ENCODE measurements at regions not wholly inside any gene's neighbourhood (a gene's known extent, or its start where the extent isn't known, plus 50 kb on each side); places are given as distances from the start of the nearest gene placed in this dataset.

GRCh38 chr20:40497899-40498691, 190.9 kb downstream of the MAFB start:
- ChIA-PET CTCF (no interaction called here), POLR2A (no interaction called here)

GRCh38 chr20:40495956-40496355, 193.1 kb downstream of the MAFB start:
- CTCF ChIA-PET = no interaction called here
- POLR2A ChIA-PET = no interaction called here

- ChIA-PET CTCF (no interaction called here), POLR2A (no interaction called here)
These were observed 194.8 kb downstream of the MAFB start for GRCh38 chr20:40494248-40494647.

- ChIA-PET CTCF (no interaction called here), POLR2A (no interaction called here)
These were observed 195.5 kb downstream of the MAFB start for GRCh38 chr20:40493549-40493948.

GRCh38 chr20:40493071-40493470, 196.0 kb downstream of the MAFB start:
- CTCF ChIA-PET = no interaction called here
- POLR2A ChIA-PET = no interaction called here

GRCh38 chr20:40491009-40491590, 197.9 kb downstream of the MAFB start:
- CTCF ChIA-PET = no interaction called here
- POLR2A ChIA-PET = no interaction called here

GRCh38 chr20:40489886-40490285, 199.2 kb downstream of the MAFB start:
- ChIA-PET CTCF (no interaction called here), POLR2A (no interaction called here)

GRCh38 chr20:40488401-40488800, 200.6 kb downstream of the MAFB start:
- ChIA-PET CTCF (no interaction called here), POLR2A (no interaction called here)

GRCh38 chr20:40486297-40486696, 202.7 kb downstream of the MAFB start:
- ChIA-PET POLR2A (no interaction called here), CTCF (no interaction called here)

- ChIA-PET CTCF (no interaction called here), POLR2A (no interaction called here)
These were observed 207.1 kb downstream of the MAFB start for GRCh38 chr20:40481743-40482458.

- ChIA-PET POLR2A (no interaction called here), CTCF (no interaction called here)
These were observed 207.7 kb downstream of the MAFB start for GRCh38 chr20:40481337-40481736.

GRCh38 chr20:40477805-40478204, 211.2 kb downstream of the MAFB start:
- CTCF ChIA-PET = no interaction called here

GRCh38 chr20:40476461-40476860, 212.6 kb downstream of the MAFB start:
- POLR2A ChIA-PET = no interaction called here
- CTCF ChIA-PET = interaction anchor here (0.6 kb wide), 1 partner anchor 716 kb away, joined by 3 read pairs; no protein-coding TSS in a partner anchor

More at GRCh38 chr20:40477805-40478204, 211.2 kb downstream of the MAFB start:
- POLR2A ChIA-PET = no interaction called here

GRCh38 chr20:40472905-40473304, 216.1 kb downstream of the MAFB start:
- ChIA-PET CTCF (no interaction called here), POLR2A (no interaction called here)

- CTCF ChIA-PET = no interaction called here
These were observed 217.8 kb downstream of the MAFB start for GRCh38 chr20:40471261-40471629.

GRCh38 chr20:40470445-40471260, 218.4 kb downstream of the MAFB start:
- CTCF ChIA-PET = no interaction called here
- POLR2A ChIA-PET = no interaction called here

More at GRCh38 chr20:40471261-40471629, 217.8 kb downstream of the MAFB start:
- POLR2A ChIA-PET = no interaction called here

- CTCF ChIA-PET = no interaction called here
- POLR2A ChIA-PET = no interaction called here
These were observed 220.3 kb downstream of the MAFB start for GRCh38 chr20:40468759-40469158.

- ChIA-PET CTCF (no interaction called here), POLR2A (no interaction called here)
These were observed 221.2 kb downstream of the MAFB start for GRCh38 chr20:40467703-40468411.

GRCh38 chr20:40467067-40467466, 222.0 kb downstream of the MAFB start:
- ChIA-PET POLR2A (no interaction called here), CTCF (no interaction called here)

GRCh38 chr20:40464731-40465208, 224.3 kb downstream of the MAFB start:
- POLR2A ChIA-PET = no interaction called here
- CTCF ChIA-PET = no interaction called here
